ENCODE measurements at regions not wholly inside any gene's neighbourhood (a gene's known extent, or its start where the extent isn't known, plus 50 kb on each side); places are given as distances from the start of the nearest gene placed in this dataset.

DNA sequence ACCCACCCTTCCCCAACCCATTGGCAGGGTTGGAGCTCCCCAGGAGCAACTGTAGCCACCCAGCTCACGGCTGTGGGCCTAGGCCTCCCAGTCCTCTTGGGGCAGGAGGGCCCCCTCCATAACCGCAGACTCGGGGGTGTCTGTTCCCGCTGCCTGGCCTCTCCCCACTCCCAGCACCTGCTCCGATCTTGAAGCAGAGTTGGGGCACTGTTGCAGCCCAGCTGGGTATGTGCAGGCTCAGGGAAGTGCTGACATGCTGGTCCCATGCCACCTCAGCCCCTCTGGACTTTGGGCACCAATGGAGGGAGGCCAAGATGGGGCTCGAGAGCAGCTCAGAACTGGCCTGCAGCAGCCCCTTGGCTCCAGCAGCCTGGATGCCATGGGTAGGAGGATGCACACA, 54.8 kb upstream of the KRTAP11-1 start:
- TF ChIP-seq CTCF (IDR thresholded peaks at IDR 0.05) = no peak
- TF ChIP-seq POLR2A (IDR thresholded peaks at IDR 0.05) = no peak
- TF ChIP-seq EP300 (IDR thresholded peaks at IDR 0.05) = no peak
